ENCODE measurements at regions not wholly inside any gene's neighbourhood (a gene's known extent, or its start where the extent isn't known, plus 50 kb on each side); places are given as distances from the start of the nearest gene placed in this dataset.

- TF ChIP-seq RAD21 (IDR thresholded peaks at IDR 0.05; ENCODE audit: low read length): no peak
- no peak for TF ChIP-seq BHLHE40 (IDR thresholded peaks at IDR 0.05; ENCODE audit: low read depth, low read length)
- no peak for TF ChIP-seq CTCF (conservative IDR thresholded peaks at IDR 0.05; ENCODE audit: low read depth, low read length)
- TF ChIP-seq MXI1 (IDR thresholded peaks at IDR 0.05; ENCODE audit: borderline replicate concordance, low read depth, low read length): no peak
- no peak for TF ChIP-seq POLR2A (IDR thresholded peaks at IDR 0.05; ENCODE audit: low read depth, low read length)
- no peak for TF ChIP-seq USF2 (IDR thresholded peaks at IDR 0.05; ENCODE audit: low read depth, low read length)
- TF ChIP-seq CHD1 (IDR thresholded peaks at IDR 0.05; ENCODE audit: low read depth, low read length): no peak
- no peak for TF ChIP-seq ELK1 (IDR thresholded peaks at IDR 0.05; ENCODE audit: borderline replicate concordance, low read depth, low read length)
- no peak for TF ChIP-seq NFE2L2 (IDR thresholded peaks at IDR 0.05; ENCODE audit: low read depth, low read length)
- no peak for TF ChIP-seq CEBPB (IDR thresholded peaks at IDR 0.05; ENCODE audit: low read depth, low read length)
- no peak for TF ChIP-seq MAZ (IDR thresholded peaks at IDR 0.05; ENCODE audit: borderline replicate concordance, low read depth, low read length)
- TF ChIP-seq SMC3 (IDR thresholded peaks at IDR 0.05; ENCODE audit: low read depth, low read length): no peak
- TF ChIP-seq MAFK (IDR thresholded peaks at IDR 0.05; ENCODE audit: low read depth, low read length): no peak
- no peak for TF ChIP-seq RCOR1 (IDR thresholded peaks at IDR 0.05; ENCODE audit: insufficient replicate concordance, low read length)
- no peak for DNase-seq
- Histone ChIP-seq H2BK5ac (ENCODE audit: low read depth, low read length, poor library complexity, severe bottlenecking) (no peak overlapping the region), H3K36me3 (ENCODE audit: control insufficient read depth, insufficient read depth, low read length) (no peaks in the 10 kb centered on the region), H3K9me1 (ENCODE audit: insufficient read depth, low read length) (no peaks in the 10 kb centered on the region), H2AFZ (replicated peaks; ENCODE audit: low read length, poor library complexity) (no peak overlapping the region), H4K20me1 (ENCODE audit: insufficient read depth, low read length) (no peaks in the 10 kb centered on the region), H2AK5ac (ENCODE audit: low read depth, low read length) (no peak overlapping the region), H3K4me3 (ENCODE audit: insufficient read depth, low read depth, low read length) (no peak overlapping the region), H4K5ac (ENCODE audit: low read depth, low read length) (no peak overlapping the region), H3K27me3 (ENCODE audit: control insufficient read depth, insufficient read depth, low read length) (no peaks in the 10 kb centered on the region), H3K79me1 (ENCODE audit: low read depth in 1 of 2, low read length in 2 of 2) (no peaks in the 10 kb centered on the region), H3K9me3 (ENCODE audit: control insufficient read depth, insufficient read depth, low read length) (peaks cover 26% of the 10 kb centered on the region), H4K8ac (ENCODE audit: low read depth in 2 of 2, low read length in 2 of 2) (no peak overlapping the region), H3K27ac (ENCODE audit: insufficient read depth, low read length) (no peak overlapping the region), H3K9ac (ENCODE audit: low read depth, low read length) (no peak overlapping the region), H2BK120ac (ENCODE audit: low read depth, low read length) (no peak overlapping the region), H2BK20ac (ENCODE audit: low read depth, low read length) (no peak overlapping the region), H3K14ac (replicated peaks; ENCODE audit: low read depth, low read length) (no peak overlapping the region), H2AK9ac (replicated peaks; ENCODE audit: low read depth, low read length, poor library complexity) (no peak overlapping the region), H3K23ac (ENCODE audit: low read depth, low read length) (no peak overlapping the region), H4K91ac (ENCODE audit: insufficient read depth, low read depth, low read length) (no peak overlapping the region), H3K4ac (ENCODE audit: low read depth, low read length) (no peak overlapping the region), H3K4me2 (ENCODE audit: low read depth, low read length) (no peak overlapping the region), H2BK15ac (ENCODE audit: low read depth, low read length) (no peak overlapping the region), H3K56ac (ENCODE audit: extremely low read depth, insufficient read depth, low read length) (no peak overlapping the region), H3K18ac (ENCODE audit: low read depth, low read length) (no peak overlapping the region), H3K4me1 (ENCODE audit: control insufficient read depth, insufficient read depth, low read length) (no peaks in the 10 kb centered on the region)
- WGBS, 2 experiments (ENCODE audit: extremely low coverage in 2 of 2, insufficient read length in 1 of 2): no CpG with 5 or more reads among the region's 3 CpGs
- POLR2A ChIA-PET (ENCODE audit: unreplicated experiment): no interaction called here
- intact Hi-C loops (cut with micrococcal nuclease) (no loop called here), dilution Hi-C loops (cut with HindIII; ENCODE audit: low sequenced_read_pairs, unreplicated experiment) (no loop called here), in situ Hi-C loops (cut with MboI; ENCODE audit: low sequenced_read_pairs) (no loop called here)
- ATAC-seq (ENCODE audit: low read depth): no peak
- CTCF ChIA-PET: no interaction called here
- no TSS peak for BruUV-seq (replicated peaks)
Observed at GRCh38 chr11:133635244-133635739, 103.0 kb upstream of the OPCML start.
